MG63 (cell line): ENCODE measurements at regions not wholly inside any gene's neighbourhood (a gene's known extent, or its start where the extent isn't known, plus 50 kb on each side); places are given as distances from the start of the nearest gene placed in this dataset.
"Not testable (repeated sequence)": the region's sequence is repeated elsewhere in the genome, so short reads cannot be mapped to it uniquely, and the experiment has no call there.

Experiments
- DNase-seq: peaks from one replicate; pipeline ENCODE4 v3.0.0-alpha.2; 2020
- H3K27me3 ChIP-seq: fragments of 250-450 bp; sonication (Bioruptor Pico); 2 replicates; pipeline ENCODE4 v1.5.1; 2020; ENCODE audit warnings: mild to moderate bottlenecking, moderate library complexity
- H3K36me3 ChIP-seq: fragments of 250-450 bp; sonication (Bioruptor Pico); 2 replicates; pipeline ENCODE4 v1.5.1; 2020; ENCODE audit warnings: mild to moderate bottlenecking, moderate library complexity
- H3K4me3 ChIP-seq: fragments of 250-450 bp; sonication (Bioruptor Pico); 2 replicates; pipeline ENCODE4 v1.5.1; 2020; ENCODE audit warnings: mild to moderate bottlenecking, moderate library complexity
- H3K9me3 ChIP-seq: fragments of 250-450 bp; sonication (Bioruptor Pico); 2 replicates; pipeline ENCODE4 v1.5.1; 2020; ENCODE audit warnings: mild to moderate bottlenecking, moderate library complexity

DNA sequence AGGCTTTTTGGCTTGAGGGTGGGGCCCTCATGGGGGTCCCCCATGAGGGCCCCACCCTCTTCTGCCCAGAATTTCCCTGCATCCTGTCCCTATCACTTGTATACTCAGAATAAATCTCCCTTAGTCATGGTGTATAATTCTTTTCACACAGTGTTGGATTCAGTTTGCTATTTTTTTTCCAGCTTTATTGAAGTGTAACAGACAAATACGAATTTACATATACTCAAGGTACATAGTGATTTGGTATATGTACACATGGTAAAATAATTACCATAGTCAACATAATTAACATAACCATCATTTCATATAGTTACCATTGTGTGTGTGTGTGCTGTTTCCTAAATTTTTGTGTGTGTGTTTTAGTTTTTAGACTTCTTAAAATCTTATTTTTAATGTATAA is 289.4 kb downstream of the CNTNAP3B start:
- not testable (repeated sequence) for DNase-seq, H3K36me3 ChIP-seq, H3K4me3 ChIP-seq, H3K9me3 ChIP-seq, H3K27me3 ChIP-seq

DNA sequence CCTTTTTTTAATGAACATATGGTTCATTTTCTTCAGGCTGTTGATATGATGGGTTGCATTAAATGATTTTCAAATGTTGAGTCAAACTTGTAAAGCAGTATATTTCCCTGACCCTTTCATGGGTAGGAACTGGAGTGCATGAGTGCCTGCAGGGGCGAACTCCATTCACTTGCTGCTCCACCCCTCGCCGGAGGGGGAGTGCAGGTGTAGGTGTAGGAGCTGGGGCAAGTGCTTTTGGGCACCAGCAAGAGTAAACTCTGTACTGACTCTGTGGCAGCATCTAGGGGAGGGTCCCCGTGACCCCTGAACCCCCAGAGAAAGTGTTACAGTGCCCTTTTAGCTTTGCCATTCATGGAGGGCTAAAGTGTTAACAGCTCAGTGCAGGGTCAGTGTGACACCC is 290.3 kb downstream of the CNTNAP3B start:
- H3K9me3 ChIP-seq, H3K4me3 ChIP-seq, H3K27me3 ChIP-seq, DNase-seq, H3K36me3 ChIP-seq: not testable (repeated sequence)

DNA sequence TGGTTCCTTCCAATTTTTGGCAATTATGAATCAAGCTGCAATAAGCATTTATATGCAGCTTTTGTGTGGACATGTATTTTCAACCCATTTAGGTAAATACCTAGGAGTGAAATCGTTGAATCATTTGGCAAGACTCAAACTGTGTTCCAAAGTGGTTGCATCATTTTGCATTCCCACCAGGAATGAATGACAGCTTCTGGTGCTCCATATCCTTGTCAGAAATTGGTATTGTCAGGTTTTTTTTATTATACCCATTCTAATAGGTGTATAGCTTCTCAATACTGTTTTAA is 290.7 kb downstream of the CNTNAP3B start:
- not testable (repeated sequence) for H3K4me3 ChIP-seq, H3K9me3 ChIP-seq, H3K36me3 ChIP-seq, DNase-seq, H3K27me3 ChIP-seq

DNA sequence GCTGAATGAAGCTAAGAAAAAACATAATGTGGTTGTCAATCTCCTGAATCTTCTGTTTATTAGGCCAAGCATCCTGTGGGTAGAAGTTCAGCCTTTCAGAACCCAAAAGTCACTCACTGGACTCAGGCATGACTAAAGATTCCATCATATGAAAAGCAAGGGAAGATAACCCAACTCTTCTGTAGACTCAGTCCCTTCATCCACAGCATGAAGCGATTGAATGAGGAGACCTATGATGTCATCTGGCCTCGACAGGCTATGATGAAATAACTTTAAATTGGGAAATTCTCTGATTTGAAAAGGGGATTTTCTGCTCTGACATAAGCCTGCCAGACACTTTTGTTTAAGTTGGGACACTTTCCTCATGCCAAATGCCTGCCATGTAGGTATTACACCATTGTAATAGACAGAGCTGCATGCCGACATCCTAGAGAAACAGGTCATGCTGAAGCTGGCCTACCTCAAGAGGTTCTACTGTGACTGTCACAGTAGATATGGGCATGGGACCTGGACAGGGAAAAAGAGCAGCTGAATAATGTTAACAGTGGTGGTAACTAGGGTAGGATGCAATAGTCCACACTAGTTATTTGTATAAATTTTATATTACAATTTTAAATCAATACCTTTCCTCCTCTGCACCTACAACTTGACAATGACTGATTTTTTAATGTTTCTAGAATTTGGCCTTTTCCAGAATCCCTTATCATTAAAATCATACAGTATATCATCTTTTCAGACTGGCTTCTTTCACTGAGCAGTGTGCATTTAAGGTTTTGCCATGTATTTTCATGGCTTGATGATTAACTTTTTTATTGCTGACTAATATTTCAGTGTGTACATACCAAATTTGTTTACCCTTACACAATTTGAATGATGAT is 291.3 kb downstream of the CNTNAP3B start:
- H3K27me3 ChIP-seq, H3K36me3 ChIP-seq, H3K9me3 ChIP-seq, DNase-seq, H3K4me3 ChIP-seq: not testable (repeated sequence)

- not testable (repeated sequence) for H3K4me3 ChIP-seq, DNase-seq, H3K27me3 ChIP-seq, H3K36me3 ChIP-seq, H3K9me3 ChIP-seq
These were observed 296.1 kb downstream of the CNTNAP3B start for GRCh38 chr9:41833108-41833507.

DNA sequence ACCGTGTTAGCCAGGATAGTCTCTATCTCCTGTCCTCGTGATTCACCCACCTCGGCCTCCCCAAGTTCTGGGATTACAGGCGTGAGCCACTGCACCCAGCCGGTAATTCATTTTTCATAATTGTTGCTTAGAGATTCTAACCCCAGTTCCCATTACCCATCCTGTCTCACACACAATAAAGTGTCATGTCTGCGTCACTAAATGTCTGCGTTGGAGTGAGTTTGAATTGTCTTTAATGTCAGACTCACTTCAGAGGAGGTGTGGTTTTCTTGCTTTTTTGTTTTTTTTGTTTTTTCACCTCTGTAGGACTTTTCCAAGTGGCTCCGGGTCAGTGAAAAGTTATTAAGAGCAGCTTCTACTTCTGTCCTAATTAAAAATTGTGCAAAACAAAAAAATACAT is 304.5 kb downstream of the CNTNAP3B start:
- not testable (repeated sequence) for DNase-seq, H3K9me3 ChIP-seq, H3K27me3 ChIP-seq, H3K4me3 ChIP-seq, H3K36me3 ChIP-seq

DNA sequence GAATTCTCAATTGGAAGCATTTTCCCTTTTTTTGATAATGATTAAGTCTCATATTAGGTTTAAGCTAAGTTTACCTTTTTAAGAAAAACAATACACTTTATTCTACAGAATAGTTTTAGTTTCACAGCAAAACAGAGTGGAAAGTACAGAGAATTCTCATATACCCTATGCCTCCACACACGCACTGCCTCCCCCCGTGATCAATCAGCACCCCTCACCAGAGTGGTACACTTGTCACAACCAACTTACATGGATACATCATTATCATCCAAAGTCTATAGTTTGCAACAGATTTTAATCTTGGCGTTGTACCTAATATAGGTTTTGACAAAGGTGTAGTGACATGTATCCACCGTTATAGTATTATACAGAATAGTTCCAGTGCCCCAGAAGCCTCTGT is 326.5 kb downstream of the CNTNAP3B start:
- DNase-seq, H3K4me3 ChIP-seq, H3K36me3 ChIP-seq, H3K9me3 ChIP-seq, H3K27me3 ChIP-seq: not testable (repeated sequence)

GRCh38 chr9:41798684-41799083 is 330.5 kb downstream of the CNTNAP3B start:
- not testable (repeated sequence) for H3K9me3 ChIP-seq, DNase-seq, H3K36me3 ChIP-seq, H3K4me3 ChIP-seq, H3K27me3 ChIP-seq

DNA sequence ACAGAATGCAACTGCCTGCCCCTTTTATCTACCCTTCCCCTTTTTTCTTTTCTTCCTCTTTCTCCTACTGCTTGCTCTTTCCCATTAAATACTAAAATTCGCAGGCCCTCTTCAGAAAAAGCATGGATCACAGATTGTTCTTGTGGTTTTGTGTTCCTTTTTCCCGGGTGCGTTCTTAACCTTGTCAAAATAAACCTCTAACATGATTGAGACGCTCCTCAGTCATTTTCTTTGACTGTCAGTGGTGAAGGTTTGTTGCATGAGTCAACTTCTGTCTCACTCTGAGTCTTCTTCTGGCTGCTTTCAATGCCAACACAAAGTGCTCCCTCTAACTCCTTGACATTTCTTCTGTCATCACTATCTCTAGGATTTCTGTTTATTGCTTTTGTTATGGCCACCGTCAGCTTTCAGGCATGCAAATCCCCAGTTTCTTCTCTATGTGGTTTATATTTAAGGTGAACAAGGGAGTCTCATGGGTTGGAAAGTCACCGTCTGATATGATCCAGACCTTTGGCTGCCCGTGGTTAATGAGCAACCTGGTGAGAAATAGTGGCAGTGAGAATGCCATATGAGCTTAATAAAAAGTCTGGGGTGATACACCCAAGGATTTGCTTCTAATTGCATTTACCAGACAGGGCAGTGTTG is 338.4 kb downstream of the CNTNAP3B start:
- not testable (repeated sequence) for H3K27me3 ChIP-seq, H3K4me3 ChIP-seq, H3K9me3 ChIP-seq, H3K36me3 ChIP-seq
- DNase-seq: peak; percentile 3

- H3K4me3 ChIP-seq, H3K36me3 ChIP-seq, H3K27me3 ChIP-seq, H3K9me3 ChIP-seq, DNase-seq: not testable (repeated sequence)
These were observed 339.2 kb downstream of the CNTNAP3B start for GRCh38 chr9:41790007-41790406.

- H3K36me3 ChIP-seq, H3K4me3 ChIP-seq, H3K27me3 ChIP-seq, DNase-seq, H3K9me3 ChIP-seq: not testable (repeated sequence)
These were observed 339.8 kb downstream of the CNTNAP3B start for GRCh38 chr9:41789387-41789786.

- H3K36me3 ChIP-seq, H3K4me3 ChIP-seq, DNase-seq, H3K27me3 ChIP-seq, H3K9me3 ChIP-seq: not testable (repeated sequence)
These were observed 341.3 kb downstream of the CNTNAP3B start for GRCh38 chr9:41787951-41788350.

DNA sequence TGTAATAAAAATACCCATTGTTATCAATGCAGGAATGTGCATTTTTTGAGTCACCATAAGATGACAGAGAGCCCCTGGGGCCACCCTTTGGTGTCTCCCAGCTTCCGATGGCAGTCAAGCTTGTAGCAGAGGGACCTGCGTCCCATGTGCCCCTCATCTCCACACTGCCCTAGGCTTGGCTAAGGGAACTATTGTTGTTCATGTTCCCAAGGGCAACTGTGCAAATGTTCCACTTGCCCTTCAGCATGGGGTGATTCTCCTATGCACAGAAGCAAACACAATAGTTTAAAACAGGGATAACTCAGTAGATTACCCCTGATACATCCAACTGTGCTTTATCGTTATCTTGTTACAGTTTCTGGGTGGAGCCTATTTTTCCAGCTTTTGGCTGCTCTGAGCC is 342.0 kb downstream of the CNTNAP3B start:
- DNase-seq, H3K27me3 ChIP-seq, H3K36me3 ChIP-seq, H3K9me3 ChIP-seq, H3K4me3 ChIP-seq: not testable (repeated sequence)

DNA sequence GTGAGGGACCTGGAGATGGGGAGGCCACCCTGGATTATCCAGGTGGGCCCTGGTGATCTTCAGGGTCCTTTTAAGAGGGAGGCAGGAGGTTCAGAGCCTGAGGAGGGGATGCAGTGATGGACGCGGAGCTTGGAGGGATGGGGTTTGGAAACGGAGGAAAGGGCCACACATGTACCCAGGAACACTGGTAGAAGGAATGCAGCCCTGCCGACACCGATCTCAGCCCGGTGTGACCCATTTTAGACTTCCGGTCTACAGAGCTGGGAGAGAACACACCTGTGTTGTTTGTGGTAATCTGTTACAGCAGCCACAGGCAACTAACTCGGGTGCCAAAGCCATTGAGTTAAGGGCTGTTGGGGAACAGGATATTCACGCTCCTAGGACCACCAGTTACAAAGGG is 345.2 kb downstream of the CNTNAP3B start:
- not testable (repeated sequence) for H3K9me3 ChIP-seq, H3K36me3 ChIP-seq, H3K4me3 ChIP-seq, DNase-seq, H3K27me3 ChIP-seq

- not testable (repeated sequence) for H3K36me3 ChIP-seq, H3K27me3 ChIP-seq, H3K4me3 ChIP-seq, DNase-seq, H3K9me3 ChIP-seq
These were observed 346.0 kb downstream of the CNTNAP3B start for GRCh38 chr9:41783070-41783810.

DNA sequence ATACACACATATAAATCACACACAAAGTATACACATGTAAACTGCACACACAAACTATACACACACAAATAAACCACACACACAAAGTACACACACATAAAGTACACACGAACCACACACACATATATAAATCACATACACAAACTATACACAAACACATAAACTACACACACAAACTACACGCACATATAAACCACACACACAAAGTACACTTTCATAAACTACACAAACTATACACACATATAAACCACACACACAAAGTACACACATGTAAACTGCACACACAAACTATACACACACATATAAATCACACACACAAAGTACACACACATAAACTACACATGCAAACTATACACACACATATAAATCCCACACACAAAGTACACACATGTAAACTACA is 347.3 kb downstream of the CNTNAP3B start:
- H3K27me3 ChIP-seq, H3K9me3 ChIP-seq, DNase-seq, H3K36me3 ChIP-seq, H3K4me3 ChIP-seq: not testable (repeated sequence)

- H3K27me3 ChIP-seq, H3K36me3 ChIP-seq, H3K4me3 ChIP-seq, H3K9me3 ChIP-seq: not testable (repeated sequence)
- peak; percentile 15 for DNase-seq
These were observed 349.3 kb downstream of the CNTNAP3B start for GRCh38 chr9:41779897-41780406.

GRCh38 chr9:41779192-41779591 is 350.0 kb downstream of the CNTNAP3B start:
- not testable (repeated sequence) for H3K36me3 ChIP-seq, H3K9me3 ChIP-seq, H3K27me3 ChIP-seq, DNase-seq, H3K4me3 ChIP-seq
